Spleen (tissue), 7 donors: ENCODE measurements at regions not wholly inside any gene's neighbourhood (a gene's known extent, or its start where the extent isn't known, plus 50 kb on each side); places are given as distances from the start of the nearest gene placed in this dataset.

Source experiments
- CTCF ChIP-seq, 11 experiments: fragments of 200-600 bp in 7 of 11; fragments of 450-650 bp in 4 of 11; sonication (generic) in 4 of 11; IDR thresholded peaks in 8 of 11; conservative IDR thresholded peaks in 3 of 11; 1 replicate in 7 of 11; 2 replicates in 4 of 11; pipeline versions ENCODE4 v1.4.0 to v1.8.0; 2016 to 2021; ENCODE audit warnings: antibody characterized with exemption in 11 of 11, inconsistent platforms in 4 of 11, mild to moderate bottlenecking in 1 of 11
- POLR2A ChIP-seq, 3 donors: fragments of 450-650 bp; IDR thresholded peaks; one replicate each; pipeline ENCODE4 v1.5.1; 2017; ENCODE audit warnings: antibody characterized with exemption in 3 of 3, mild to moderate bottlenecking in 1 of 3
- donor health status: DM: no; HTN: no; CAD: no; lungs with moderate emphysema.
- donor health status: DM: no; HTN: no; CAD: no.
- donor health status: DM: no; HTN: no; CAD: no.

GRCh38 chr22:22761963-22762772, 117.8 kb downstream of the GGTLC2 start:
- TF ChIP-seq POLR2A (IDR thresholded peaks at IDR 0.05) (no peak), CTCF (IDR thresholded peaks at IDR 0.05 in 8 of 11, conservative IDR thresholded peaks at IDR 0.05 in 3 of 11) (no peak)
